CD4-positive, alpha-beta T cell treated with Interleukin-1 beta for 1 hour (primary cell): ENCODE measurements at regions not wholly inside any gene's neighbourhood (a gene's known extent, or its start where the extent isn't known, plus 50 kb on each side); places are given as distances from the start of the nearest gene placed in this dataset.

Experiments used
- DNase-seq, 2 donors: peaks; one replicate each; pipeline ENCODE4 v3.0.0-alpha.2; 2020 to 2022

DNA sequence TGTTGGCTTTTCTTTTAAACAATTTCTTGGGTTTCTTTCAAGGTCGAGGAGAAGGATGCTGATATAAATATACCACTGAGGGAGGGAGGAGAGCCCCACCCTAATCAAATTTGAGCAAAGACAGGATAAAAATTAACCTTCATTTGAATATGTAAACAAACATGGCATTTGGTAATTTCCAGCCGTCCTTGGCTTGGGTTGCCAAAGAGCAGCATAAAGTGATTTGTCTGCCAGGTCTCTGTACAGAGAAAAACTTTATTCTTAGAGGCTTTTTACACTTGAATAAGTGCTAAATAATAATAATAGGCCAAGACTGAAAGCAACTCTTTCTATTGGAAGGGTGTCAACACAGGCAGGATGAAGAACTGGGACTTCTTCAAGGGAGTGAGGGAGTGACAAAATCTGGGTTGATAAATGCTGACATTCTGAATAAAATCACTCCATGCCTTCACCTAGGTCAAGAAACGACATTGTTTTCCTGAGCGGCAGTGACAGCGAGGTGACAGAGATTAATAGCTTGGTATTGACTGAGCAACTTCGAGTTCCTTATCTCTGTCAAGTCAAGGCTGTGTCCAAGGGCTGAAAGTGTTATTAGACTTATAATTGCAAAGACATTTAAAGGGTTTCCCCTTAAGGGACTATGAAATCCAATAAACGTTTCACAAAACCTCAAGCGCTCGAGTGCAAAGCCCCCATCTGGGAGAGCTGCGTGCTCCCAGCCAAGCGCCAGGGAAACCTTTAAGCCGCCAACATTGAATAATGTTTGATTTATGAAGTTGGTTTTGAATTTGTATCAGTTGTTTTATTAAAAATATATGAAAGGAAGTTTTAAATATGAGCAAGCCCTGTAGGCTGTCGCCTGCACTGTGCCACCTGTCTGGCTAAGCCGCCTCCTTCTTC, 269.5 kb upstream of the N4BP1 start:
- no peak for DNase-seq

DNA sequence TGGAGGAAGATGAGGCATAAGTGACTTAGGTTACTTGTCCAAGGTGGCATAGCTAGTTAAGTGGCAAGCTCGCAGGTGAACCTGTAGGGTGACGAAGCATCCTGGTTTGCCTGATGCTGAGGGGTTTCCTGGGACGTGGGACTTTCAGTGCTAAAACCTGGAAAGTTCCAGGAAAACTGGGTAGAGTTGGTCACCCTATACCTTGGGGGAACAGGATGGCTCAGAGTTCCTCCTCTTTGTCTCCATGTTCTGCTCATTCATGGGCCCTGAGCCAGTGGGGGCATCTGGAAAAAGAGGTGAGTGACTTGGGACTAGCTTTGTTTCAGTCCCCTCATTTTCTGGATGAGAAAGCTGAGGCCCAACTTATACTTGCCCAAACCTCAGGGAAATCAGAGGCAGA, 268.0 kb upstream of the N4BP1 start:
- DNase-seq = no peak

DNA sequence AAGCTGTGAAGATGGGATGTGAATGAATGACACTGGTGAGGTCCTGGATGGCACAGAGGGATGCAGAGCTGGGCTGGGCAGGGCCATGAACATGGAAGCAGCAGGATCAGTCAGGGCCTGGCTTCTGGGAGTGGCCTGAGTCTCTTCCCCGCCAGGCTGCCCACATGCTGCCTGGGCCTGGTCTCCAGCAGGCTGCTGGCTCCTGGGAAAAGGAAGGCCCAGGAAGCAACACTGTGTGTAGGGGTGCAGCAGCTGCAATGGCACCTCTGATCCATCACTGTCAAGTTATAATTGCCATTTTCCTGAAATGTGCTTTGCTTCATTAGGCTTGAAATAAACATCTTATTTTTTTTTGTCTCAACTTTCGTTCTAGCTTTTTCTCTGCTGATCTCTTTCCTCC, 260.2 kb upstream of the N4BP1 start:
- DNase-seq = no peak

DNA sequence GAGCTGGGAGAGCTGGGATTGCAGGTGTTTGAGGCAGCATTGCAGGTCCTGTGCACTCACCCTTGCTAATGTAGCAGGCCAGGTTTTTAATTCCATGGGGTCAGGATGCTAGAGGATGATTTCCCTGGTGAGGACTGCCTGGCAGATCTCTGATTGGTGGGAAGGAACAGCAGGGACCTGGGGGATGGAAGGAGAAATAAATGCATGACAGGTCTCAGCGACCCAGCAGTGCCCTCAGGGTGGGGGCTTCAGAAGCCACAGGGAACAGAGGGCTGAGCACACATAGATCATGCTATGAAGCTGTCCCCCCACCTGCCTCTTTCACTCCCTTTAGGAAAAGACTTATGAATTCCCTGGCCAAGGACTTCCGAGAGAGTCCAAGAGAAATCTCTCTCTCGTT, 255.5 kb upstream of the N4BP1 start:
- no peak for DNase-seq

DNA sequence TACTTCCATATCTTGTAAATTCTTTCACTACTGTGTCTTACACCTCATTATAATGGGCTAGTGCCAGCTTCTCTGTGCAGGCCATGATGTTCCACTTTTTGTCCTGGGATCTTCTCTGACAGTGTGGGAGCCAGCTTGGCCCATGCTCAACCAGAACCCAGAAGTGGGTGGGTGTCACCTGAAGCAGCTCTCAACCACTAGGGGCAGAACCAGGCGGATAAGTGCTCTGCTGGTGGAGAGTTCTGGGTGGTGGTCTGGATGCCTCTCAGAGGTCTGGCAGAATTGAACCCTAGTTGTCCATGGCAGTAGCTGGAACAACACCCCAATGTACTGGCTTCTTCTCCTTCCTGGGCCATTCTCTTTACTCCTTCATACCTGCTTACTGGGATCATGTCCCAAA, 254.1 kb upstream of the N4BP1 start:
- DNase-seq = no peak

DNA sequence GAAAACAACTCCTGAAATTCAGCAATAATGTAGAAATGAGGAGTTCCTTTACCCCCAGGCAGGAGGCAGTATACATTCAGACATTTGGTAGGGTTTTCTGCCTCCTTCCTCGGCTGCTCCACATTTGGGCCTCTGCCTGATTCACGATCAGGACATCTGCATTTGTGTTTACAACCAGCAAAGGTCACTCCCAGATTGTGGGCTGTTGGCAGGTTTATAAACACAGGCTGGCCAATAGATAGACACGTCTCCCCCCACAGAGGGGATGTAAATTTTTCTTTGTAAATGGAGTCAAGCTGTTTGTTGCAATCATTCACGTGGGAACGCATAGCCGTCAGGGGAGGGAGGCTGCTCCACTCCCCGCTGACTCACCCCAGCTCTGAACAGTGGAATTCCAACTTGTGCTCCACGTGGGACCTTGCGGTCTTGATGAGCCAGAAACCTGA, 252.1 kb upstream of the N4BP1 start:
- DNase-seq = no peak

DNA sequence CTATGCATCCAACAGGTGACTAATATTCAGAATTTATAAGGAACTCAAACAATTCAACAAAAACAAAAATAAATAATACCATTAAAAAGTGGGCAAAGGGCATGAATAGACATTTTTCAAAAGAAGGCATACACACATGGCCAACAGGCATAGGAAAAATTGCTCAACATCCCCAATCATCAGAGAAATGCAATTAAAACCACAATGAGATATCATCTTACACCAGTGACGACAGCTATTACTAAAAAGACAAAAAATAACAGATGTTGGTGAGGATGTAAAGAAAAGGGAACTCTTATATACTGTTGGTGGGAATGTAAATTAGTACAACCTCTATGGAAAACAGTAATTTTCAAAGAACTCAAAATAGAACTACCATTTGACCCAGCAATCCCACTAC, 250.4 kb upstream of the N4BP1 start:
- no peak for DNase-seq

DNA sequence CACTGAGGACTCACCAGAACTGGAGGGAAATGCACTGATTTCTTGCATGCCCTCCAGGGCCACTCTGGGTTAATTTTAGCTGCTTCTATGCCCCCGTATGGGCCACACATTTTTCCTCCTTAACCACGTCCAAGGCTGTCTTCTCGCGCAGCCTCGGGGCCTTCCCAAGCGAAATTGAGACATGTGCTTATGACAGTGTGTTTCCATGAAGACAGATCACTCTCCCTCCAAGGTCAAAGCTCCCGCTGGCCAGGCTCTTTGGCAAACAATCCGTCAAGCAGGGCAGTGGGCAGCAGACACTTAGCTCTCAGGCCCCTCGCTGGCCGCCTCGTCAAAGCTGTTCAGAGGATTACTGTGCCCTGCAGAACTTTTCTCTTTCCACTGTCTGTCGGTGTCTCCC, 243.0 kb upstream of the N4BP1 start:
- no peak for DNase-seq

DNA sequence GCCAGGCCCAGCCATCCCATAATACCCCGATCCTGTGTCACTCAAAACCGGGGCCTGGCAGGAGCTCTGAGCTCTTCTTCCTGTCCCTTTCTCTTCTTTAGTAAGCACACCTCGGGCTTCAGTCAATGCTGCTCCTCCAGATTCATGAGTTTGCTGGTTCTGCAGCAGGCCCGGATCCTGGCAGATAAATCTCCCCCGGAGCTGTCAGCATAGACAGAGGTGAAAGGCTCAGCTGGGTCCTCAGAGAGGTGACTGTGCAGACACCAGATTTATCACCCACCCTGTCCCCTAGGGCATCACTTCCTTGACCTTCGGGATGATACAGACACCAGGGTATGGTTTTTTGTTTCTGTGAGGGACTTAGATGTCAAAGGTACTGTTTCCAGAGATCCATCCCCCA, 242.5 kb upstream of the N4BP1 start:
- DNase-seq = no peak

DNA sequence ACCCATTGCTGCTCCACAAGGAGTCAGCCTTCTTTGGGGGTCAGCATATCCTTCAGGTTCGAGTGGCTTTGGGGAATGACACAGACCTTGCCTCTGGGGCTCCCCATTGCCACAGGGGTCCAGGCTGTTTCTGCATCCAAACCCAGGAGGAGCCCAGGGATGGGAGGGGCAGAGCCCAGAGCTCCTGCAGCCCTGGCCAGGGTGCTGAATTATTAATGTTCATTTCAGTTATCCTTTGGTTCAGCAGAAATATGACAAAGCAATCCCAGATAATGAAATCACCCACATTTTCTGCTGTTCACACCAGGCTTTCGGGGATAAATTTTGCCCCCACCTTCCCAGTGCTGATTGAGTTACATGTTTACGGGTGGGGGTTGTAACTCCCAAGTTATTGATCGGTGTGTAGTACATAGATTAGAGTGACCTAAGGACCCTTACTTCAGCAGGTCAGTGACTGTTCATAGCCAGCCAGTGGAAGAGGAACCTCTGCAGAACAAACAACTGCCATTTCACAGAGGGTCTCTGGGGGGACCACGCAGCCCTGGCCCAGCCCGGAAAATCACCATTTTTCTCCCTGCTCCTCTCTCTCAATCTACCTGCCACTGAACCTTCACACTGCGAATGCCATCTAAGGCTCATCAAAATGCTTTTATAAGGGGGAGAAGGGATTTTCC, 240.3 kb upstream of the N4BP1 start:
- DNase-seq = no peak

DNA sequence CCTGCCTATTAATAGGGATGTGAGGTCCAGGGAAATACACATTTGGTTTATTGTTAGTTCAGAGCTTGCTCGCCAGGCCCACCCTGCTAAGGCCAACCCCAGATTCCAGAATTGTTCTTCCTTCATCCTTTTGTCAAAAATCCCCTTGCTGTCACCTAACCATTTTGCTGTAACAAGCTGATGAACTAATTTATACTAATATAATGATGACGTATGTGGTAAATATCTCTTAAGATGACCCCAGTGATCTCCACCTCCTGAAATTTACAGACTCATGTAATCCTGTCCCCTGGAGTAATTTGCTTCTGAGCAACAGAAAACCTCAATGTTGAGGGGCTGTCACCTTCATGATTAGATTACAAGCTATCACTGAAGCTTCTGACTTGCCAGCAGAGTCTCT, 236.3 kb upstream of the N4BP1 start:
- no peak for DNase-seq

DNA sequence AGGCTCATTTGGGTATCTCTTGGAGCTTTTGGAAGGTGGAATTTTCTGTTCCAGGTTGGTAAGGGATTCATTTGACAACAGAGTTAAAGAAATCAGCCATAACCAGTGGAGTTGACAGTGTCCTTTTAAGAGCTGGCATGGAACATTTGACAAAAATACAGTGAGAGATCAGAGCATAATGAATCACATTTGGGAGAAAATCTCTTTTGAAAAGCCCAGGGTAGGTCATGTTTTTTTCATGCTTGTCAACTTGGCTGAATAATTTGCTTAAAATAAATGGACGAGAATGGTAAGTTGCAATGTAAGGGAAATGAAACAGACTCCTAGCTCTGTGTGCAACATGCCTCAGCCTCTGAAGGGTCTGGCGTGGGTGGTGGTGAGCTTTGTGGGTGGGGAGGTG, 235.3 kb upstream of the N4BP1 start:
- no peak for DNase-seq

DNA sequence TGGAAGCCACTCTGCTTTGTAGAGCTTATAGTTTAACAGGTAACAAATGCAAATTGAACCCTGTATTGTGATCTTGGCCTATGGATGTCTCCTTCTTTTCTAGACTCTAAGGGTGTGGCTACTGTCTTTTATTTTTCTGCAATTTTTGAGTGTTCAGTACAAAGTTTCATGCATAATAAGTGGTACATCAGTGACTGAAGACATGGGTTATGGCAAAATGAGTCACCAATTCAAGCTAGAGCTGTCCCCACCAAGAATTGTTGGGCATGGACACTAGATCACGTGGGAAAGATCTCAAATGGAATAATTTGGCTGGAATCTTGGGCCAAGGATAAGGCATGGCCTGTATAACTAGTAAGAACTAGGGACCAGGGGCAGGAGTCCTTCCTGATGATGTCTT, 228.4 kb upstream of the N4BP1 start:
- DNase-seq = no peak

DNA sequence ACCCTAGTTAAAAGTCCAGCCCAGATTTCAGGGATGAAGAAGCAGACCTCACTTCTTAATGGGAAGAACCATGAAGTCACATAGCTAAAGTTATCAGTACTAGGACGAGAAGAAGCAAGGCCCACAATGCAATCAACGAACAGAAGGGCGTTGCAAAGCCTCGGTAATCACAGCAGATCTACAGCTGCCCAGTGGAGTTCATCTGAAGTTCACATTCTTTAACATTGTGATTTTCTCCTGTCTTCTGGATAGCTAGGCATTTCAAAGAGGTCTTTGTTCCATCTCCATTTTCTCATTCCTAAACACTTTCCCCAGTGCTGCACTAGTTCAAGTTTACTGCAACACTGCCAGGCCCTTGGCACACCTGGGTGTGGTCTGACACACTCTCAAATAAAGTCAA, 226.7 kb upstream of the N4BP1 start:
- no peak for DNase-seq

DNA sequence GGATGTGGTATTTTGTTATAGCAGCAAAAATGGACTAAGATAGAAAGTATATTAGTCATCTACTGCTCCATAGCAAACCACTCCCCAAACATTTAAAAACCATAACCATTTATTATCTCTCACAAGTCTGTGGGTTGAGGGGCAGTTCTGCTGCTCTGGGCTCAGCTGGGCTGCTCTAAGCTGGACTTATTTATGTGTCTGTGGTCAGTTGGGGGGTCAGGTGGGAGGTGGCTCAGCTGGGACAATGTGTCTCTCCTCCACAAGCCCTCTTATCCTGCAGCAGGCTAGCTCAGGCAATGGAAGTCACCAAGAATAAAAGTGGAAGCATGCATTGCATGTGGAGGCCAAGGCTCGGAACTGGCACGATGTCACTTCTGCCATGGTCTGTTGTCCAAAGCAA, 226.1 kb upstream of the N4BP1 start:
- no peak for DNase-seq

DNA sequence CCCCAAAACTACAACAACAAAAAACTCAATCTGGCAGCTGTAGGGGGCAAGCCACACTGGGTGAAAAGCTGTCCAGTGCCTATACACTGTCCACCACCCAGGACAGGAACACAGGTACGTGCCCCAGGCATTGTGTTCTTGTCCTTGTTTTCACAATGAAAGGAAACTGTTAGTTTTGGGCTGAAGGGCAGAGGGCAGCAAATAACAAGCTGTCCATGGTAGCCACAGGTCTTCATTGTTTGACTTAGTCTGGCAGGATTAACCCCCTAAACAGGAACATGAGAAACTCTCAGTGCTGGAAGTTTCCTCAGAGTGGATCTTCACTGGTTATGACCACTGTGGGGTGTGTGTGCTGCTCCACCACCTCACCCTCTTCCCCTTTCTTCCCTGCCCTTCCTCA, 224.6 kb upstream of the N4BP1 start:
- no peak for DNase-seq

DNA sequence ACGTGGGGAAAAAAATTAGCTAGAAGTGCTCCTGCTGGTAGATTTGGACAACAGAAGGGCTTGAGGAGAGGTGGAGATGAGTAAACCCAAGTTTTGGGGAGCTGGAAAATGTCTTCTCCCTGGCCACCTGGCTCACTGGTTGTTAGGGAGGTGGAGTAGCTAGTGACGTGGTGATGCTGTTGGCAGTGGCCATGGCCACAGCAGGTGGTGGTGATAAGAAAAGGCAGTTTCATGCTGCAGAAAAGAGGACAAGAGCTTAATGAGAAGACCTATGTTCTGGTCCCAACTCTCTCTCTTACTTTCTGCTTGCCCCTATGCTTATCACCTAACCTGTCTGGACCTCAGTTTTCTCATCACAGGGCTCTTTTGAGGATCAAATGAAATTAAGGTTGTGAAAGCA, 223.5 kb upstream of the N4BP1 start:
- DNase-seq = no peak

DNA sequence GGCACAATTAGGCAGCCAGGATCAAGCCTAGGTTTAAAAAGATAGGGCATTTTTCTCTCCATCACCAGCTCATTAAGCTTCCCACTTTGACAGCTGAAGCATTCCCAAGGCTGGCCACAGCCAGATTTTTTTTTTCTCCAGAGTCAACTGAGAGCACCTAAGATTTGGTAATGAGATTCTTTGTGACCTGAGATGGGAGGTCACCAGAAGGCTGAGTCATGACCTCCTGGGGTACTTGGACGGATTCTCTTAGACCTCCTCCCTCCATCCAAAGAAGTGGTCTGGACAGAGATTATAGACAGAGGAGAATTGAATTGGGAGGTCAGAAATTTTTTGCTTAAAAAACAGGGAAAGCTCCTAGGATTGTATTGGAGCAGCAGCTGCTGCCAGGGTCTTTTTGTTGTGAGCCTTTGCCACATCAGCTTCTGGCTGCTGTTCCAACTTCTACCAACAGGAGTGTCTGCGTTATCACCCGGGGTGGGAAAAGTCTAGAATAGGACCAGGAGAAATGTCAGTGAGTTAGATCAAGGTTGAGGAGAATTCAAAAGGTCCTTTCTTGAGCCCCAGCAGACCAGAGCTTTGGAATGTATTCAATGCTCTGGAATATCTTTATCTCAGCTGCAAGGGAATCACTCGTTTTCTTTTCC, 221.2 kb upstream of the N4BP1 start:
- DNase-seq = no peak

DNA sequence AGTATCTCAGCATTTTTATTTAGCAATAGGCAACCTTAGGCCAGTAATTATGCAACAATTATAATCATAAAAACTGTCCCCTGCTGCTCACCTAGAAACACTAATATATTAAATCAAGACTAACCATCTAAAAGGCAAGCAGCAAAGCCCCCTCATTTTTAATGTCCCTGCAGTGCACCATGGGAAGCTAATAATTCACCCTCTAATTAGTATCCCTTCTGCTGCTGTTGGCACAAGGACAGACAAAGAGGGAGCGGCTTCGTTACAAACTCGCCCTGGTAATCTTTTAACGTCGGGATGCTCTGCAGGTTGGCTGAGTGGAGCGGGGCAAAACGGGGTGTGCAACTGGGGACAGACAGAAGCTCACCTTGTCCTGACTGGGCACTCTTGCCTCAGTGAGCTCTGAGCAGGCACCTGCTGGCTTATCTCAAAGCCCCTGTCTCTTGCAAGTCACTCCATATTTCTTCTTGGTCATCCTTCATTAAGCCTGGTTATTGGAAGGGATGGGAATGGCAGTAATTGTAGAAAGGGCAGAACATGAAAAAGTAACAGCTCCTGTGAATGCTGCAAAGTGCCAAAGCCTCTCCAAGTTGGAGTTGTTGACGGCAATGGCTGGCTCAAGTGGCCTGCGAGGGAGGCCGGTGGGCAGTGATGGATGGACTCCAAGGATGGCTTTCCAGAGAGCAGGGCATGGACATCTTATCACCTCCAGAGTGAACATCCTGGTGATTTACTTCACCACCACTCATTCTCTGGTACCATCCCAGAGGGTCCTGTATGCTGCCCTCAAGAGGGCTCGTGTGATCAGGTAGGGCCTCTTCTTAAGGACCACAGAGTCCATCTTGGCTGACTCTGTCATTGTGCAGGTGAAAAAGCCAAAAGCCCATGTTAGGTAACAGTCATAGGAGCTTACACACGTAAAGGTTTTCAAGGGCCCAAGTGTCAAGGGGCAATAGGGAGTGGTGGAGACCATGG, 219.6 kb upstream of the N4BP1 start:
- no peak for DNase-seq

DNA sequence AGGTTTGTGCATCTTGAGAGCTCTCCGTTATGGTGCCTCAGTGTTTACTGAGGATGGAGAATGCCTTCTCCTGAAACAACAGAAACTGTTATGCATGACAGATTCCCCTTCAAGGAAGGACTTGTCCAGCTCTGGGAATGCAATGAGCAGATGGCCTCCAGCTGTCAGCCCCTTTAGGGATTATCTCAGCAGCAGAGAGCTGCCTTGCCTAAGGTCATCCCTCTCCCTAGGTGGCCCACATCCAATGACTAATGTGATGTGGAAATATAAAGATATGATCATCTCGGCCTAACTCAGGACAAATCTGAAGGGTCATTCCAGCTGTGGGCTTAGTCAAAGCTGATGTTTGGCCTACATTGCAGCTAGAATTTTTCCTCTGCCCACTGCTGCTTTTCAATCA, 214.3 kb upstream of the N4BP1 start:
- DNase-seq = no peak

DNA sequence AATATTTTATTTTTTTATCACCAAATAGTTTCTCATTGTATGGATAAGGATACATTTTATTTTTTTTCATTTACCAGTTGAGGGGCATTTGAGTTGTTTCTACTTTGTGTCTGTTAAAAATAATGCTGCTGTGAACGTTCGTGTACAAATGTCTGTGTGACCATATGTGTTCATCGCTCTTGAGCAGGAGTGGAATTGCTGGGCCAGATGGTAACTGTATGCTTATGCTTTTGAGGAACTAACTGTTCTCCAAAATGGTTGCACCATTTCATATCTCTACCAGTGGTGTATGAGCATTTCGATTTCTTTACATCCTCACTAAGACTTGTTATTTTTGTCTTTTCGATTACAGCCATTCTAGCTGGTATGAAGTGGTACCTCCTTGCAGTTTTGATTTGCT, 212.5 kb upstream of the N4BP1 start:
- DNase-seq = no peak

DNA sequence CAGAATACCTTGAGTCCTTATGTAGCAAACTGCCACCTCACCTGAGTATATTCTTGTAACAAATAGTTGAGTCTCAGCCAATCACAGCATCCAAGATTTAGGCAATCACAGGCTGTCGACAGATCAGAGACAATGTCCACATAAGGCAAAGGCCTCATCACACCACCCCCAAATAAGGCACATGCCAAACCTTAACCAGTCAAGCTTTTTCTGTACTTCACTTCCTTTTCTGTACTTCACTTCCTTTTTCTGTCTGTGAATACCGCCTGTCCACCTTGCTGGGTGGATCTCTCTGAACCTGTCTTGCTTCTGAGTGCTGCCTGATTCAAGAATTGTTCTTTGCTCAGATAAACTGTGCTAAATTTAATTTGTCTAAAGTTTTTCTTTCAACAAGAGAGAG, 210.4 kb upstream of the N4BP1 start:
- no peak for DNase-seq

DNA sequence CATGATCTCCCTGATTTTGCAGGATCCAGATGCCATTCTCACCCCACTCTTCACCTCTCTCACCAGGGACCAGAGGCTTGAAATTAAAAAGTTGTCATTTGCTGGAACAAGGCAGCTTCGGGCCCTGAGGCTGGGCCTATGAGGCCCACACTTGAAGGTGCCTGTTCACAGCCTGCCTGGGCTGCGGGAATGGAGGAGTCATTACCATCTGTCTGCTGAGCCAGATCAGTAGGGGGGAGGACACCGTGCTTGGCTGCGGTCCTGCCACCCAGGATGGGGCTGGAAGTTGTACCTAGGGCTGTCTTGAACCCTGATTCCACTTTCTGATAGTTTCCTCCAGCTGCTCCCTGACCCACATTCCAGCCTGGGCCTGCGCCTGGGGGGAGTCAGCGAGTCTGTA, 208.3 kb upstream of the N4BP1 start:
- DNase-seq = no peak
